HepG2 (cell line): ENCODE measurements at regions not wholly inside any gene's neighbourhood (a gene's known extent, or its start where the extent isn't known, plus 50 kb on each side); places are given as distances from the start of the nearest gene placed in this dataset.

Experiments used
- CBX5 ChIP-seq: sonication (generic); formaldehyde crosslinking; IDR thresholded peaks from 2 replicates; pipeline ENCODE4 v1.4.0; 2020; ENCODE audit warnings: missing genetic modification reagents, borderline replicate concordance
- EP300 ChIP-seq, 3 experiments: sonication (generic) in 1 of 3; formaldehyde crosslinking in 1 of 3; IDR thresholded peaks; 2 replicates each; pipeline versions ENCODE4 v1.5.1 to v1.6.1; 2011 to 2020; ENCODE audit warnings: low read depth in 2 of 3, low read length in 2 of 3, borderline replicate concordance in 1 of 3, improper control_type of control experiment in 1 of 3, mild to moderate bottlenecking in 1 of 3, missing genetic modification reagents in 1 of 3, moderate library complexity in 1 of 3
- MAF1 ChIP-seq: sonication (generic); formaldehyde crosslinking; IDR thresholded peaks from 2 replicates; pipeline ENCODE4 v1.5.0; 2020; ENCODE audit warnings: missing genetic modification reagents, borderline replicate concordance
- MYC ChIP-seq: sonication (generic); formaldehyde crosslinking; IDR thresholded peaks from 2 replicates; pipeline ENCODE4 v1.9.0; 2021; ENCODE audit warnings: missing genetic modification reagents, borderline replicate concordance
- NCOR1 ChIP-seq: fragments of 200-600 bp; sonication (generic); IDR thresholded peaks from 2 replicates; pipeline ENCODE4 v1.7.0; 2017; ENCODE audit warnings: antibody characterized with exemption, low read length, borderline replicate concordance
- PHB2 ChIP-seq: fragments of 450-650 bp; IDR thresholded peaks from 2 replicates; pipeline ENCODE4 v1.6.1; 2018; ENCODE audit not compliant: partially characterized antibody
- ZNF12 ChIP-seq: sonication (generic); formaldehyde crosslinking; IDR thresholded peaks from 2 replicates; pipeline ENCODE4 v1.5.0; 2020; ENCODE audit warnings: missing genetic modification reagents
- TF ChIP-seq, protein P1 (sequence below): sonication (generic); formaldehyde crosslinking; IDR thresholded peaks from 2 replicates; pipeline ENCODE4 v1.4.0; 2020; ENCODE audit warnings: missing genetic modification reagents, mild to moderate bottlenecking, borderline replicate concordance
- TF ChIP-seq, protein P2 (sequence below): sonication (generic); formaldehyde crosslinking; IDR thresholded peaks from 2 replicates; pipeline ENCODE4 v1.5.0; 2020; ENCODE audit warnings: mild to moderate bottlenecking, missing genetic modification reagents, moderate library complexity
- TF ChIP-seq, protein P3 (sequence below): sonication (generic); formaldehyde crosslinking; conservative IDR thresholded peaks from 2 replicates; pipeline ENCODE4 v1.8.1; 2023; ENCODE audit warnings: missing genetic modification reagents

DNA sequence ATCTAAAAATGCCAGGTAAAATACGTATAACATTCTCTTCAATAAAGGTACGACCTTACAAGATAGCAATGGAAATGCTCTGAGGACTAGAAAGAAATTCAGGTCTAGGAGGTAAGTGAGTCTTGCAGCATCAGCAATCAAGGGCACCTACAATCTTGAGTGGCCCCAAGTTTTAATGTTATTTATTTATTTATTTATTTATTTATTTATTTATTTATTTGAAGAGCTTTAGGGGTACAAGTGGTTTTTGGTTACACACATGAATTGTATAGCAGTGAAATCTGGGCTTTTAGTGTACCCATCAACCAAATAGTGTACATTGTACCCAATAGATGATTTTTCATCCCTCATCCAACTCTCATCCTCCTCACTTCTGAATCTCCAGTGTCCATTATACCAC is 574.0 kb upstream of the POU3F2 start:
- TF ChIP-seq NCOR1, result no peak
- no peak for TF ChIP-seq CBX5 (CRISPR knock-in tag)
- TF ChIP-seq MYC (CRISPR knock-in tag), result no peak
- TF ChIP-seq, protein P1, sequence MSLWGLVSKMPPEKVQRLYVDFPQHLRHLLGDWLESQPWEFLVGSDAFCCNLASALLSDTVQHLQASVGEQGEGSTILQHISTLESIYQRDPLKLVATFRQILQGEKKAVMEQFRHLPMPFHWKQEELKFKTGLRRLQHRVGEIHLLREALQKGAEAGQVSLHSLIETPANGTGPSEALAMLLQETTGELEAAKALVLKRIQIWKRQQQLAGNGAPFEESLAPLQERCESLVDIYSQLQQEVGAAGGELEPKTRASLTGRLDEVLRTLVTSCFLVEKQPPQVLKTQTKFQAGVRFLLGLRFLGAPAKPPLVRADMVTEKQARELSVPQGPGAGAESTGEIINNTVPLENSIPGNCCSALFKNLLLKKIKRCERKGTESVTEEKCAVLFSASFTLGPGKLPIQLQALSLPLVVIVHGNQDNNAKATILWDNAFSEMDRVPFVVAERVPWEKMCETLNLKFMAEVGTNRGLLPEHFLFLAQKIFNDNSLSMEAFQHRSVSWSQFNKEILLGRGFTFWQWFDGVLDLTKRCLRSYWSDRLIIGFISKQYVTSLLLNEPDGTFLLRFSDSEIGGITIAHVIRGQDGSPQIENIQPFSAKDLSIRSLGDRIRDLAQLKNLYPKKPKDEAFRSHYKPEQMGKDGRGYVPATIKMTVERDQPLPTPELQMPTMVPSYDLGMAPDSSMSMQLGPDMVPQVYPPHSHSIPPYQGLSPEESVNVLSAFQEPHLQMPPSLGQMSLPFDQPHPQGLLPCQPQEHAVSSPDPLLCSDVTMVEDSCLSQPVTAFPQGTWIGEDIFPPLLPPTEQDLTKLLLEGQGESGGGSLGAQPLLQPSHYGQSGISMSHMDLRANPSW (CRISPR knock-in tag), result no peak
- TF ChIP-seq, protein P2, sequence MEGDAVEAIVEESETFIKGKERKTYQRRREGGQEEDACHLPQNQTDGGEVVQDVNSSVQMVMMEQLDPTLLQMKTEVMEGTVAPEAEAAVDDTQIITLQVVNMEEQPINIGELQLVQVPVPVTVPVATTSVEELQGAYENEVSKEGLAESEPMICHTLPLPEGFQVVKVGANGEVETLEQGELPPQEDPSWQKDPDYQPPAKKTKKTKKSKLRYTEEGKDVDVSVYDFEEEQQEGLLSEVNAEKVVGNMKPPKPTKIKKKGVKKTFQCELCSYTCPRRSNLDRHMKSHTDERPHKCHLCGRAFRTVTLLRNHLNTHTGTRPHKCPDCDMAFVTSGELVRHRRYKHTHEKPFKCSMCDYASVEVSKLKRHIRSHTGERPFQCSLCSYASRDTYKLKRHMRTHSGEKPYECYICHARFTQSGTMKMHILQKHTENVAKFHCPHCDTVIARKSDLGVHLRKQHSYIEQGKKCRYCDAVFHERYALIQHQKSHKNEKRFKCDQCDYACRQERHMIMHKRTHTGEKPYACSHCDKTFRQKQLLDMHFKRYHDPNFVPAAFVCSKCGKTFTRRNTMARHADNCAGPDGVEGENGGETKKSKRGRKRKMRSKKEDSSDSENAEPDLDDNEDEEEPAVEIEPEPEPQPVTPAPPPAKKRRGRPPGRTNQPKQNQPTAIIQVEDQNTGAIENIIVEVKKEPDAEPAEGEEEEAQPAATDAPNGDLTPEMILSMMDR (CRISPR knock-in tag), result no peak
- TF ChIP-seq MAF1 (CRISPR knock-in tag), result no peak
- TF ChIP-seq PHB2, result no peak
- no peak for TF ChIP-seq EP300 (IDR thresholded peaks at IDR 0.05; ENCODE audit: low read depth in 2 of 2, low read length in 2 of 2)
- TF ChIP-seq EP300 (CRISPR knock-in tag; IDR thresholded peaks at IDR 0.05; ENCODE audit: borderline replicate concordance), result no peak
- TF ChIP-seq, protein P3, sequence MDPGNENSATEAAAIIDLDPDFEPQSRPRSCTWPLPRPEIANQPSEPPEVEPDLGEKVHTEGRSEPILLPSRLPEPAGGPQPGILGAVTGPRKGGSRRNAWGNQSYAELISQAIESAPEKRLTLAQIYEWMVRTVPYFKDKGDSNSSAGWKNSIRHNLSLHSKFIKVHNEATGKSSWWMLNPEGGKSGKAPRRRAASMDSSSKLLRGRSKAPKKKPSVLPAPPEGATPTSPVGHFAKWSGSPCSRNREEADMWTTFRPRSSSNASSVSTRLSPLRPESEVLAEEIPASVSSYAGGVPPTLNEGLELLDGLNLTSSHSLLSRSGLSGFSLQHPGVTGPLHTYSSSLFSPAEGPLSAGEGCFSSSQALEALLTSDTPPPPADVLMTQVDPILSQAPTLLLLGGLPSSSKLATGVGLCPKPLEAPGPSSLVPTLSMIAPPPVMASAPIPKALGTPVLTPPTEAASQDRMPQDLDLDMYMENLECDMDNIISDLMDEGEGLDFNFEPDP, result no peak
- TF ChIP-seq ZNF12, result no peak
